Dedifferentiated amniotic fluid mesenchymal stem cell (primary cell): ENCODE measurements at regions not wholly inside any gene's neighbourhood (a gene's known extent, or its start where the extent isn't known, plus 50 kb on each side); places are given as distances from the start of the nearest gene placed in this dataset.

Experiments
- DNase-seq: peaks from one replicate; pipeline ENCODE4 v3.0.0-alpha.2; 2016; ENCODE audit errors: extremely low spot score

- no peak for DNase-seq
Measured at GRCh38 chr12:41762691-41763090, 382.0 kb downstream of the GXYLT1 start.

GRCh38 chr12:41745593-41745992 is 399.1 kb downstream of the GXYLT1 start:
- DNase-seq, result no peak

- no peak for DNase-seq
Measured at GRCh38 chr12:41743835-41744234, 400.8 kb downstream of the GXYLT1 start.

GRCh38 chr12:41739066-41739465 is 405.6 kb downstream of the GXYLT1 start:
- no peak for DNase-seq

GRCh38 chr12:41737423-41737822 is 407.3 kb downstream of the GXYLT1 start:
- DNase-seq, result no peak

- no peak for DNase-seq
Measured at GRCh38 chr12:41736436-41736835, 408.2 kb downstream of the GXYLT1 start.

- DNase-seq, result no peak
Measured at GRCh38 chr12:41731691-41732090, 413.0 kb downstream of the GXYLT1 start.

GRCh38 chr12:41731061-41731460 is 413.6 kb downstream of the GXYLT1 start:
- DNase-seq, result no peak

- no peak for DNase-seq
Measured at GRCh38 chr12:41724216-41724615, 420.5 kb downstream of the GXYLT1 start.

GRCh38 chr12:41719214-41719613 is 425.5 kb downstream of the GXYLT1 start:
- no peak for DNase-seq

- no peak for DNase-seq
Measured at GRCh38 chr12:41715256-41715655, 429.4 kb downstream of the GXYLT1 start.

GRCh38 chr12:41709463-41710285 is 435.0 kb downstream of the GXYLT1 start:
- DNase-seq, result no peak

GRCh38 chr12:41709012-41709411 is 435.7 kb downstream of the GXYLT1 start:
- no peak for DNase-seq

- no peak for DNase-seq
Measured at GRCh38 chr12:41706376-41706775, 438.3 kb downstream of the GXYLT1 start.

- no peak for DNase-seq
Measured at GRCh38 chr12:41701943-41702601, 442.6 kb downstream of the GXYLT1 start.

GRCh38 chr12:41700940-41701339 is 443.7 kb downstream of the GXYLT1 start:
- no peak for DNase-seq

- no peak for DNase-seq
Measured at GRCh38 chr12:41699658-41700057, 445.0 kb downstream of the GXYLT1 start.

GRCh38 chr12:41697161-41697560 is 447.5 kb downstream of the GXYLT1 start:
- no peak for DNase-seq

GRCh38 chr12:41684997-41685396 is 459.7 kb downstream of the GXYLT1 start:
- no peak for DNase-seq

- no peak for DNase-seq
Measured at GRCh38 chr12:41683513-41684240, 461.0 kb downstream of the GXYLT1 start.

GRCh38 chr12:41683023-41683422 is 461.7 kb downstream of the GXYLT1 start:
- DNase-seq, result no peak

GRCh38 chr12:41681898-41682297 is 462.8 kb downstream of the GXYLT1 start:
- no peak for DNase-seq

- no peak for DNase-seq
Measured at GRCh38 chr12:41680155-41680554, 464.5 kb downstream of the GXYLT1 start.
